HepG2 (cell line): ENCODE measurements at regions not wholly inside any gene's neighbourhood (a gene's known extent, or its start where the extent isn't known, plus 50 kb on each side); places are given as distances from the start of the nearest gene placed in this dataset.

Experiments used
- ATAC-seq: fragments of 200-7000 bp; cut with Tn5 transposase; 3 replicates; pipeline ENCODE4 v1.9.1; 2020; ENCODE audit warnings: mild to moderate bottlenecking, moderate library complexity
- BruUV-seq: library from RNA; stranded (reverse); fragments of 400-500 nt; replicated peaks from 2 replicates; lab custom pipeline; 2021; lab: Mats Ljungman, UMichigan
- CTCF ChIA-PET: fragments of 300-600 bp; formaldehyde crosslinking; extraction: SDS; loops from one replicate; lab custom pipeline; 2021; ENCODE audit warnings: low total read pairs, inconsistent platforms, low intra/inter-chr PET ratio; lab: Yijun Ruan, JAX
- POLR2A ChIA-PET: fragments of 350-600 bp; sonication (Branson Sonifier 250); formaldehyde crosslinking; loops from one replicate; lab custom pipeline; 2020; ENCODE audit warnings: antibody characterized with exemption, inconsistent platforms; lab: Yijun Ruan, JAX
- DNase-seq: peaks from one replicate; pipeline ENCODE4 v3.0.0-alpha.2; 2015; ENCODE audit warnings: low spot score
- FAIRE-seq: peaks from 3 replicates; lab custom pipeline; 2011; peaks lifted over from hg19 to GRCh38; lab: Jason Lieb, UNC
- H2AFZ ChIP-seq: one replicate; pipeline ENCODE4 v1.6.1; 2011; ENCODE audit warnings: low read length, inconsistent platforms
- H3K27ac ChIP-seq: fragments of 300-600 bp; 3 replicates; pipeline ENCODE4 v1.8.0; 2011; ENCODE audit warnings: mixed run types, mild to moderate bottlenecking, mixed read lengths, low read length, inconsistent platforms; ENCODE audit not compliant: insufficient read depth; ENCODE audit errors: extremely low read length
- H3K27me3 ChIP-seq, 2 experiments: fragments of 200-600 bp in 1 of 2; 2 replicates in 1 of 2; 3 replicates in 1 of 2; pipeline versions ENCODE4 v1.6.0 to v1.8.0; 2011; ENCODE audit warnings: low read length in 2 of 2, mild to moderate bottlenecking in 2 of 2, moderate library complexity in 2 of 2, inconsistent platforms in 1 of 2; ENCODE audit not compliant: insufficient read depth in 2 of 2, control insufficient read depth in 1 of 2
- H3K36me3 ChIP-seq, 2 experiments: fragments of 200-600 bp in 1 of 2; replicated peaks in 1 of 2; 2 replicates in 1 of 2; 3 replicates in 1 of 2; pipeline versions ENCODE4 v1.5.1 to v1.8.0; 2011; ENCODE audit warnings: low read length in 2 of 2, inconsistent platforms in 1 of 2; ENCODE audit not compliant: insufficient read depth in 2 of 2, control insufficient read depth in 1 of 2
- H3K4me1 ChIP-seq: 2 replicates; pipeline ENCODE4 v1.5.1; 2012; ENCODE audit warnings: low read length, inconsistent platforms; ENCODE audit not compliant: insufficient read depth
- H3K4me2 ChIP-seq: 2 replicates; pipeline ENCODE4 v1.6.0; 2011; ENCODE audit warnings: low read depth, low read length, inconsistent platforms
- H3K4me3 ChIP-seq, 3 experiments: fragments of 200-600 bp in 1 of 3; sonication (generic), shearing (Covaris generic) in 1 of 3; replicated peaks in 1 of 3; 2 replicates each; pipeline ENCODE4 v1.5.1; 2011 to 2016; ENCODE audit warnings: low read length in 3 of 3, inconsistent platforms in 2 of 3, low read depth in 2 of 3, mild to moderate bottlenecking in 2 of 3, control low read depth in 1 of 3, mixed read lengths in 1 of 3; ENCODE audit not compliant: insufficient read depth in 1 of 3
- H3K79me2 ChIP-seq: one replicate; pipeline ENCODE4 v1.6.1; 2011; ENCODE audit warnings: low read length, inconsistent platforms; ENCODE audit not compliant: insufficient read depth
- H3K9ac ChIP-seq: 2 replicates; pipeline ENCODE4 v1.6.0; 2011; ENCODE audit warnings: mild to moderate bottlenecking, low read depth, low read length, inconsistent platforms; ENCODE audit not compliant: insufficient read depth
- H3K9me3 ChIP-seq: 2 replicates; pipeline ENCODE4 v1.5.1; 2012; ENCODE audit warnings: mild to moderate bottlenecking, low read length
- H4K20me1 ChIP-seq: 2 replicates; pipeline ENCODE4 v1.6.0; 2011; ENCODE audit warnings: inconsistent platforms, mild to moderate bottlenecking, low read length, moderate library complexity; ENCODE audit not compliant: insufficient read depth
- MXI1 ChIP-seq: IDR thresholded peaks from 3 replicates; pipeline ENCODE4 v1.6.1; 2012; ENCODE audit warnings: low read depth, low read length, inconsistent platforms, borderline replicate concordance
- XBP1 ChIP-seq: sonication (generic); formaldehyde crosslinking; IDR thresholded peaks from 2 replicates; pipeline ENCODE4 v1.5.0; 2020; ENCODE audit warnings: missing genetic modification reagents
- ZNF367 ChIP-seq: sonication (generic); formaldehyde crosslinking; IDR thresholded peaks from 2 replicates; pipeline ENCODE4 v1.4.0; 2020; ENCODE audit warnings: missing genetic modification reagents, borderline replicate concordance
- ZNF615 ChIP-seq: sonication (generic); formaldehyde crosslinking; IDR thresholded peaks from 2 replicates; pipeline ENCODE4 v1.5.0; 2020; ENCODE audit warnings: mild to moderate bottlenecking, missing genetic modification reagents, borderline replicate concordance
- in situ Hi-C: cut with HindIII; loops from 2 replicates; pipeline ENCODE4 v1.10.0; 2017; ENCODE audit warnings: low pct_unique_long_range_greater_than_20kb; ENCODE audit not compliant: extremely low pct_ligation_motif_present
- intact Hi-C: fragments of 100-400 bp; cut with micrococcal nuclease; formaldehyde crosslinking; loops from one replicate; pipeline ENCODE4 v1.10.0; 2022; ENCODE audit not compliant: unreplicated experiment
- TF ChIP-seq, protein P1 (sequence below): IDR thresholded peaks from 2 replicates; pipeline ENCODE4 v1.6.1; 2016
- TF ChIP-seq, protein P2 (sequence below), 2 experiments: sonication (generic) in 1 of 2; formaldehyde crosslinking in 1 of 2; IDR thresholded peaks; 2 replicates each; pipeline versions ENCODE4 v1.6.1 to v1.9.0; 2014 to 2022; ENCODE audit warnings: antibody characterized with exemption in 1 of 2, borderline replicate concordance in 1 of 2, inconsistent platforms in 1 of 2, low read depth in 1 of 2, missing genetic modification reagents in 1 of 2
- TF ChIP-seq, protein P3 (sequence below): sonication (generic); formaldehyde crosslinking; IDR thresholded peaks from 2 replicates; pipeline ENCODE4 v1.8.1; 2023; ENCODE audit warnings: mild to moderate bottlenecking, moderate library complexity, missing genetic modification reagents
- TF ChIP-seq, protein P4 (sequence below): sonication (generic); formaldehyde crosslinking; conservative IDR thresholded peaks from 2 replicates; pipeline ENCODE4 v1.8.0; 2022; ENCODE audit warnings: missing genetic modification reagents
- TF ChIP-seq, protein P5 (sequence below): sonication (generic); formaldehyde crosslinking; IDR thresholded peaks from 2 replicates; pipeline ENCODE4 v1.5.0; 2020; ENCODE audit warnings: mild to moderate bottlenecking, missing genetic modification reagents
- TF ChIP-seq, protein P6 (sequence below): IDR thresholded peaks from 2 replicates; pipeline ENCODE4 v1.6.1; 2016; ENCODE audit warnings: low read depth, borderline replicate concordance

DNA sequence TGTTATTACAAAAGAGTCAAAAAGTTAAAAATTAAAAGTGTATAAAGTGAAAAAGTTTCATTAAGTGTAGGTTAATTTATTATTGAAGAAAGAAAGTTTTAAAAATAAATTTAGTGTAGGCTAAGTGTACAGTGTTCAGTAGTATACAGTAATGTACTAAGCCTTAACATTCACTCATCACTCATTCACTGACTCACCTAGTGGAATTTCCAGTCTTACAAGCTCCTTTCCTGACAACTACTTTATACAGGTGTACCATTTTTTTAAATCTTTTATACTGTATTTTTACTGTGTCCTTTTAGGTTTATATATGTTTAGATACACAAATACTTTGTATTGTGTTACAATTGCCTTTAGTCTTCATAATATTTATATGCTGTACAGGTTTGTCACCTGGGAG, 530.2 kb upstream of the FAM174A start:
- no peak overlapping the region for H3K4me2 ChIP-seq
- TF ChIP-seq ZNF367 (CRISPR knock-in tag) = no peak
- TF ChIP-seq, protein P1, sequence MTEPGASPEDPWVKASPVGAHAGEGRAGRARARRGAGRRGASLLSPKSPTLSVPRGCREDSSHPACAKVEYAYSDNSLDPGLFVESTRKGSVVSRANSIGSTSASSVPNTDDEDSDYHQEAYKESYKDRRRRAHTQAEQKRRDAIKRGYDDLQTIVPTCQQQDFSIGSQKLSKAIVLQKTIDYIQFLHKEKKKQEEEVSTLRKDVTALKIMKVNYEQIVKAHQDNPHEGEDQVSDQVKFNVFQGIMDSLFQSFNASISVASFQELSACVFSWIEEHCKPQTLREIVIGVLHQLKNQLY (CRISPR knock-in tag) = no peak
- TF ChIP-seq, protein P2, sequence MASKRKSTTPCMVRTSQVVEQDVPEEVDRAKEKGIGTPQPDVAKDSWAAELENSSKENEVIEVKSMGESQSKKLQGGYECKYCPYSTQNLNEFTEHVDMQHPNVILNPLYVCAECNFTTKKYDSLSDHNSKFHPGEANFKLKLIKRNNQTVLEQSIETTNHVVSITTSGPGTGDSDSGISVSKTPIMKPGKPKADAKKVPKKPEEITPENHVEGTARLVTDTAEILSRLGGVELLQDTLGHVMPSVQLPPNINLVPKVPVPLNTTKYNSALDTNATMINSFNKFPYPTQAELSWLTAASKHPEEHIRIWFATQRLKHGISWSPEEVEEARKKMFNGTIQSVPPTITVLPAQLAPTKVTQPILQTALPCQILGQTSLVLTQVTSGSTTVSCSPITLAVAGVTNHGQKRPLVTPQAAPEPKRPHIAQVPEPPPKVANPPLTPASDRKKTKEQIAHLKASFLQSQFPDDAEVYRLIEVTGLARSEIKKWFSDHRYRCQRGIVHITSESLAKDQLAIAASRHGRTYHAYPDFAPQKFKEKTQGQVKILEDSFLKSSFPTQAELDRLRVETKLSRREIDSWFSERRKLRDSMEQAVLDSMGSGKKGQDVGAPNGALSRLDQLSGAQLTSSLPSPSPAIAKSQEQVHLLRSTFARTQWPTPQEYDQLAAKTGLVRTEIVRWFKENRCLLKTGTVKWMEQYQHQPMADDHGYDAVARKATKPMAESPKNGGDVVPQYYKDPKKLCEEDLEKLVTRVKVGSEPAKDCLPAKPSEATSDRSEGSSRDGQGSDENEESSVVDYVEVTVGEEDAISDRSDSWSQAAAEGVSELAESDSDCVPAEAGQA (IDR thresholded peaks at IDR 0.05; ENCODE audit: low read depth) = no peak
- TF ChIP-seq, protein P2 (CRISPR knock-in tag; IDR thresholded peaks at IDR 0.05; ENCODE audit: borderline replicate concordance) = no peak
- TF ChIP-seq, protein P3, sequence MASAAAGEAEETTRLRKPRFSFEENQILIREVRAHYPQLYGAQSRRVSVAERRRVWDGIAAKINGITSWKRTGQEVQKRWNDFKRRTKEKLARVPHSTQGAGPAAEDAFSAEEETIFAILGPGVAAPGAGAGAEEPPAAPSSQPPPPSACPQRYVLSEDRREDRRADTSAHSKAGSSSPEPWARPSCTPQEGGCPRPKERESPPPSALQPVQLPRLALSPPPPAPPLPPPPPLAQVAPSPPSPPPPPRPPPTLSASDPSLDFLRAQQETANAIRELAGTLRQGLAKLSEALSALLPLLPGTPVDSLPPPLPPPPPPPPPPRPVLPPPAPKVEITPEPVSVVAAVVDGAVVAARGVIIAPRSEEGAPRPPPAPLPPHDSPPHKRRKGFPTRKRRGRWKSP = no peak
- TF ChIP-seq, protein P4, sequence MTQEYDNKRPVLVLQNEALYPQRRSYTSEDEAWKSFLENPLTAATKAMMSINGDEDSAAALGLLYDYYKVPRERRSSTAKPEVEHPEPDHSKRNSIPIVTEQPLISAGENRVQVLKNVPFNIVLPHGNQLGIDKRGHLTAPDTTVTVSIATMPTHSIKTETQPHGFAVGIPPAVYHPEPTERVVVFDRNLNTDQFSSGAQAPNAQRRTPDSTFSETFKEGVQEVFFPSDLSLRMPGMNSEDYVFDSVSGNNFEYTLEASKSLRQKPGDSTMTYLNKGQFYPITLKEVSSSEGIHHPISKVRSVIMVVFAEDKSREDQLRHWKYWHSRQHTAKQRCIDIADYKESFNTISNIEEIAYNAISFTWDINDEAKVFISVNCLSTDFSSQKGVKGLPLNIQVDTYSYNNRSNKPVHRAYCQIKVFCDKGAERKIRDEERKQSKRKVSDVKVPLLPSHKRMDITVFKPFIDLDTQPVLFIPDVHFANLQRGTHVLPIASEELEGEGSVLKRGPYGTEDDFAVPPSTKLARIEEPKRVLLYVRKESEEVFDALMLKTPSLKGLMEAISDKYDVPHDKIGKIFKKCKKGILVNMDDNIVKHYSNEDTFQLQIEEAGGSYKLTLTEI = no peak
- TF ChIP-seq, protein P5, sequence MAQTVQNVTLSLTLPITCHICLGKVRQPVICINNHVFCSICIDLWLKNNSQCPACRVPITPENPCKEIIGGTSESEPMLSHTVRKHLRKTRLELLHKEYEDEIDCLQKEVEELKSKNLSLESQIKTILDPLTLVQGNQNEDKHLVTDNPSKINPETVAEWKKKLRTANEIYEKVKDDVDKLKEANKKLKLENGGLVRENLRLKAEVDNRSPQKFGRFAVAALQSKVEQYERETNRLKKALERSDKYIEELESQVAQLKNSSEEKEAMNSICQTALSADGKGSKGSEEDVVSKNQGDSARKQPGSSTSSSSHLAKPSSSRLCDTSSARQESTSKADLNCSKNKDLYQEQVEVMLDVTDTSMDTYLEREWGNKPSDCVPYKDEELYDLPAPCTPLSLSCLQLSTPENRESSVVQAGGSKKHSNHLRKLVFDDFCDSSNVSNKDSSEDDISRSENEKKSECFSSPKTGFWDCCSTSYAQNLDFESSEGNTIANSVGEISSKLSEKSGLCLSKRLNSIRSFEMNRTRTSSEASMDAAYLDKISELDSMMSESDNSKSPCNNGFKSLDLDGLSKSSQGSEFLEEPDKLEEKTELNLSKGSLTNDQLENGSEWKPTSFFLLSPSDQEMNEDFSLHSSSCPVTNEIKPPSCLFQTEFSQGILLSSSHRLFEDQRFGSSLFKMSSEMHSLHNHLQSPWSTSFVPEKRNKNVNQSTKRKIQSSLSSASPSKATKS (CRISPR knock-in tag) = no peak
- no peak for TF ChIP-seq MXI1
- TF ChIP-seq, protein P6, sequence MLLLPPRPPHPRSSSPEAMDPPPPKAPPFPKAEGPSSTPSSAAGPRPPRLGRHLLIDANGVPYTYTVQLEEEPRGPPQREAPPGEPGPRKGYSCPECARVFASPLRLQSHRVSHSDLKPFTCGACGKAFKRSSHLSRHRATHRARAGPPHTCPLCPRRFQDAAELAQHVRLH (CRISPR knock-in tag) = no peak
- TF ChIP-seq XBP1 (CRISPR knock-in tag) = no peak
- TF ChIP-seq ZNF615 (CRISPR knock-in tag) = no peak

More for the DNA sequence above, 530.2 kb upstream of the FAM174A start:
- no peaks in the 10 kb centered on the region for H3K36me3 ChIP-seq
- BruUV-seq = no TSS peak
- no peak overlapping the region for H3K9ac ChIP-seq
- no peak overlapping the region for H3K4me3 ChIP-seq
- no peak overlapping the region for H3K27ac ChIP-seq
- POLR2A ChIA-PET = no interaction called here
- DNase-seq (no peak), ATAC-seq (no peak), FAIRE-seq (no peak)
- H3K4me1 ChIP-seq = no peaks in the 10 kb centered on the region
- H3K9me3 ChIP-seq = no peaks in the 10 kb centered on the region
- H3K27me3 ChIP-seq = no peaks in the 10 kb centered on the region
- no peak overlapping the region for H2AFZ ChIP-seq
- no peaks in the 10 kb centered on the region for H4K20me1 ChIP-seq
- CTCF ChIA-PET = no interaction called here
- no peaks in the 10 kb centered on the region for H3K79me2 ChIP-seq
- intact Hi-C loops (no loop called here), in situ Hi-C loops (no loop called here)
